HEK293 (cell line): ENCODE measurements at regions not wholly inside any gene's neighbourhood (a gene's known extent, or its start where the extent isn't known, plus 50 kb on each side); places are given as distances from the start of the nearest gene placed in this dataset.
A peak's percentile ranks its signal among the peaks of the same experiment; 100 is the strongest.

ENCODE experiments used
- CTCF ChIA-PET: fragments of 350-600 bp; formaldehyde crosslinking; extraction: SDS; loops from one replicate; lab custom pipeline; 2021; ENCODE audit warnings: antibody characterized with exemption; lab: Yijun Ruan, JAX
- POLR2A ChIA-PET: fragments of 300-600 bp; formaldehyde crosslinking; extraction: SDS; loops from one replicate; lab custom pipeline; 2020; ENCODE audit warnings: antibody characterized with exemption, inconsistent platforms; lab: Yijun Ruan, JAX
- H3K27ac ChIP-seq: fragments of 200-500 bp; sonication (Bioruptor generic); 2 replicates; pipeline ENCODE4 v1.5.1; 2014; ENCODE audit warnings: low read depth, low read length, control low read depth, inconsistent platforms; ENCODE audit errors: extremely low read depth
- H3K36me3 ChIP-seq, 2 experiments: fragments of 200-500 bp in 1 of 2; sonication (Bioruptor generic) in 1 of 2; 1 replicate in 1 of 2; 2 replicates in 1 of 2; pipeline ENCODE4 v1.5.1; 2014 to 2017; ENCODE audit warnings: inconsistent platforms in 2 of 2, low read length in 2 of 2; ENCODE audit not compliant: control insufficient read depth in 2 of 2, insufficient read depth in 1 of 2
- H3K4me1 ChIP-seq: fragments of 200-500 bp; sonication (Bioruptor generic); 2 replicates; pipeline ENCODE4 v1.5.1; 2014; ENCODE audit warnings: mild to moderate bottlenecking, low read length, inconsistent platforms; ENCODE audit not compliant: control insufficient read depth, insufficient read depth
- H3K4me3 ChIP-seq: 2 replicates; pipeline ENCODE4 v1.5.1; 2011; ENCODE audit warnings: low read depth, mild to moderate bottlenecking, control low read depth, low read length, moderate library complexity
- H3K9me3 ChIP-seq: fragments of 200-500 bp; sonication (Bioruptor generic); 2 replicates; pipeline ENCODE4 v1.5.1; 2014; ENCODE audit warnings: low read depth, low read length, inconsistent platforms; ENCODE audit not compliant: control insufficient read depth, insufficient read depth
- FEZF1 ChIP-seq: fragments of 450-650 bp; formaldehyde crosslinking; IDR thresholded peaks from 2 replicates; pipeline ENCODE4 v1.5.1; 2016; ENCODE audit warnings: missing biosample characterization, missing genetic modification characterization
- HOXA7 ChIP-seq: sonication (generic); formaldehyde crosslinking; IDR thresholded peaks from 2 replicates; pipeline ENCODE4 v1.8.1; 2022; ENCODE audit warnings: missing genetic modification reagents, borderline replicate concordance
- SETDB1 ChIP-seq: IDR thresholded peaks from one replicate; pipeline ENCODE4 v1.6.1; 2017; ENCODE audit warnings: mild to moderate bottlenecking, low read length, moderate library complexity, mixed read lengths; ENCODE audit not compliant: insufficient read length
- TRIM28 ChIP-seq: IDR thresholded peaks from 2 replicates; pipeline ENCODE4 v1.6.1; 2011; ENCODE audit warnings: low read length, control low read depth, borderline replicate concordance
- ZEB2 ChIP-seq: fragments of 450-650 bp; formaldehyde crosslinking; IDR thresholded peaks from 2 replicates; pipeline ENCODE4 v1.5.1; 2016; ENCODE audit warnings: missing biosample characterization, missing genetic modification characterization
- ZFP41 ChIP-seq: fragments of 450-650 bp; formaldehyde crosslinking; IDR thresholded peaks from 2 replicates; pipeline ENCODE4 v1.5.1; 2016; ENCODE audit warnings: missing biosample characterization, missing genetic modification characterization, borderline replicate concordance
- ZNF133 ChIP-seq: fragments of 450-650 bp; formaldehyde crosslinking; IDR thresholded peaks from 2 replicates; pipeline ENCODE4 v1.5.1; 2016; ENCODE audit warnings: missing biosample characterization, missing genetic modification characterization
- ZNF514 ChIP-seq: fragments of 450-650 bp; formaldehyde crosslinking; IDR thresholded peaks from 2 replicates; pipeline ENCODE4 v1.5.1; 2016; ENCODE audit warnings: missing biosample characterization, missing genetic modification characterization
- ZNF529 ChIP-seq: fragments of 450-650 bp; formaldehyde crosslinking; IDR thresholded peaks from 2 replicates; pipeline ENCODE4 v1.5.1; 2017; ENCODE audit warnings: missing genetic modification characterization, missing biosample characterization; ENCODE audit not compliant: insufficient replicate concordance
- ZNF530 ChIP-seq: fragments of 450-650 bp; formaldehyde crosslinking; IDR thresholded peaks from 2 replicates; pipeline ENCODE4 v1.5.1; 2016; ENCODE audit warnings: low read depth, missing biosample characterization, missing genetic modification characterization
- ZNF600 ChIP-seq: fragments of 450-650 bp; formaldehyde crosslinking; IDR thresholded peaks from 2 replicates; pipeline ENCODE4 v1.5.1; 2016; ENCODE audit warnings: missing biosample characterization, missing genetic modification characterization
- TF ChIP-seq, protein P1 (sequence below): fragments of 450-650 bp; formaldehyde crosslinking; IDR thresholded peaks from 2 replicates; pipeline ENCODE4 v1.5.1; 2016; ENCODE audit warnings: missing biosample characterization, missing genetic modification characterization
- TF ChIP-seq, protein P2 (sequence below): fragments of 450-650 bp; formaldehyde crosslinking; IDR thresholded peaks from 2 replicates; pipeline ENCODE4 v1.5.1; 2016; ENCODE audit warnings: missing biosample characterization, missing genetic modification characterization, borderline replicate concordance
- TF ChIP-seq, protein P3 (sequence below): fragments of 450-650 bp; formaldehyde crosslinking; IDR thresholded peaks from 2 replicates; pipeline ENCODE4 v1.5.1; 2017; ENCODE audit warnings: missing biosample characterization, mild to moderate bottlenecking, missing genetic modification characterization, moderate library complexity
- TF ChIP-seq, protein P4 (sequence below): fragments of 450-650 bp; formaldehyde crosslinking; IDR thresholded peaks from 2 replicates; pipeline ENCODE4 v1.5.1; 2016; ENCODE audit warnings: missing biosample characterization, missing genetic modification characterization, low read depth
- TF ChIP-seq, protein P5 (sequence below): fragments of 450-650 bp; formaldehyde crosslinking; IDR thresholded peaks from 2 replicates; pipeline ENCODE4 v1.5.1; 2016; ENCODE audit warnings: missing biosample characterization, missing genetic modification characterization
- TF ChIP-seq, protein P6 (sequence below): fragments of 450-650 bp; formaldehyde crosslinking; IDR thresholded peaks from 2 replicates; pipeline ENCODE4 v1.5.1; 2016; ENCODE audit warnings: missing biosample characterization, missing genetic modification characterization

DNA sequence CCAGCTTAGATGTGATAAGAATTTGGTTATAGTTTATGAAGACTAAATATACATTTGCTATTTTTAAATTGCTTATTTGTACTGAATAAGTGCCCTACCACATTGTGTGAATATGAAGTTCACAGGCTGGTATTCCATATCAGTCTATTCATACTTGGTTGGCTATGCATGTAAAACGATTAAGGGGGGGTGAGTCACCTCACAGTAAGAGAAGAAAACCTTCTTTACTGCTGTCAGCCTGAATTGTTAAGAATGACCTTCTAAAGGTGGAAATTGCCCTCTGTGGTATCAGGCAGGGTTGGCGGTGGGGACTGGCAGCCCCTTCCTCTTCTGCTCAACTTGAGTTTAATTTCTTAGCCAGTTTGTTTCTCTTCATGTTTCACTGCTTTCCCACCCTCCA, 127.0 kb upstream of the RPS23 start:
- TF ChIP-seq ZNF600 (tag by site-specific recombination) (no peak), ZNF514 (tag by site-specific recombination) (no peak), HOXA7 (CRISPR knock-in tag) (no peak)
- TF ChIP-seq, protein P1, sequence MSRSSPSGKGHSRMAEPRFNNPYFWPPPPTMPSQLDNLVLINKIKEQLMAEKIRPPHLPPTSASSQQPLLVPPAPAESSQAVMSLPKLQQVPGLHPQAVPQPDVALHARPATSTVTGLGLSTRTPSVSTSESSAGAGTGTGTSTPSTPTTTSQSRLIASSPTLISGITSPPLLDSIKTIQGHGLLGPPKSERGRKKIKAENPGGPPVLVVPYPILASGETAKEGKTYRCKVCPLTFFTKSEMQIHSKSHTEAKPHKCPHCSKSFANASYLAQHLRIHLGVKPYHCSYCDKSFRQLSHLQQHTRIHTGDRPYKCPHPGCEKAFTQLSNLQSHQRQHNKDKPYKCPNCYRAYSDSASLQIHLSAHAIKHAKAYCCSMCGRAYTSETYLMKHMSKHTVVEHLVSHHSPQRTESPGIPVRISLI (tag by site-specific recombination), result 0 out of 2 replicates have a peak, but pooled peaks have one; percentile 36
- TF ChIP-seq, all 188 proteins: peak for 1
- Histone ChIP-seq H3K27ac (peak overlapping the region; percentile 95), H3K9me3 (no peaks in the 10 kb centered on the region), H3K36me3 (no peaks in the 10 kb centered on the region), H3K4me3 (no peak overlapping the region), H3K4me1 (peaks cover 16% of the 10 kb centered on the region)
- POLR2A ChIA-PET, result no interaction called here
- CTCF ChIA-PET, result interaction anchor here (0.7 kb wide), 1 partner anchor 193 kb away, joined by 3 read pairs; no protein-coding TSS in a partner anchor

DNA sequence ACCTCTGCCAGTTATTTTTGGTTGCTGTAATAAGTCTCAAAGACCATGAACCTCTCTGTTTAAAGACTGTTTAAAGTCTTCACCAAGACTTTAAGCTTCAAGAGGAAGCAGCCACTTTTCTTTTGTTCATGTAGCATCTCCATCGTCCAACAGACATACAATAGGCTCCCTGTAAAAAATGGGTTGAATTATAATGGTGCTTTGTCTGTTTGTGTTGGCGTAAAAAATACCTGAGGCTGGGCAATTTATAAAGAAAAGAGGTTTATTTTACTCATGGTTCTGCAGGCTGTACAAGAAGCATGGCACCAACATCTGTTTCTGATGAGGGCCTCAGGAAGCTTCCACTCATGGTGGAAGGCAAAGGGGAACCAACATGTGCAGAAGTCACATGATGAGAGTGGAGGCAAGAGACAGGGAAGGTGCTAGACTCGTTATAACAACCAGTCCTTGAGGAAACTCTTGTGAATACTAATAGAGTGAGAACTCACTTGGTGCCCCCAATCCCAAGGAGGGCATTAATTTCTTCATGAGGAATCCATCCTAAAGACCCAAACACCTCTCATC, 126.3 kb upstream of the RPS23 start:
- ChIA-PET POLR2A (no interaction called here), CTCF (interaction anchor here (0.7 to 1.2 kb wide), 2 partner anchors 49 to 194 kb away, joined by 3 to 4 read pairs; no protein-coding TSS in a partner anchor)
- no peak for TF ChIP-seq FEZF1 (tag by site-specific recombination)
- peak; percentile 93 for TF ChIP-seq SETDB1
- TF ChIP-seq ZEB2 (tag by site-specific recombination), result no peak
- TF ChIP-seq ZNF133 (tag by site-specific recombination), result peak; percentile 99
- TF ChIP-seq, protein P2, sequence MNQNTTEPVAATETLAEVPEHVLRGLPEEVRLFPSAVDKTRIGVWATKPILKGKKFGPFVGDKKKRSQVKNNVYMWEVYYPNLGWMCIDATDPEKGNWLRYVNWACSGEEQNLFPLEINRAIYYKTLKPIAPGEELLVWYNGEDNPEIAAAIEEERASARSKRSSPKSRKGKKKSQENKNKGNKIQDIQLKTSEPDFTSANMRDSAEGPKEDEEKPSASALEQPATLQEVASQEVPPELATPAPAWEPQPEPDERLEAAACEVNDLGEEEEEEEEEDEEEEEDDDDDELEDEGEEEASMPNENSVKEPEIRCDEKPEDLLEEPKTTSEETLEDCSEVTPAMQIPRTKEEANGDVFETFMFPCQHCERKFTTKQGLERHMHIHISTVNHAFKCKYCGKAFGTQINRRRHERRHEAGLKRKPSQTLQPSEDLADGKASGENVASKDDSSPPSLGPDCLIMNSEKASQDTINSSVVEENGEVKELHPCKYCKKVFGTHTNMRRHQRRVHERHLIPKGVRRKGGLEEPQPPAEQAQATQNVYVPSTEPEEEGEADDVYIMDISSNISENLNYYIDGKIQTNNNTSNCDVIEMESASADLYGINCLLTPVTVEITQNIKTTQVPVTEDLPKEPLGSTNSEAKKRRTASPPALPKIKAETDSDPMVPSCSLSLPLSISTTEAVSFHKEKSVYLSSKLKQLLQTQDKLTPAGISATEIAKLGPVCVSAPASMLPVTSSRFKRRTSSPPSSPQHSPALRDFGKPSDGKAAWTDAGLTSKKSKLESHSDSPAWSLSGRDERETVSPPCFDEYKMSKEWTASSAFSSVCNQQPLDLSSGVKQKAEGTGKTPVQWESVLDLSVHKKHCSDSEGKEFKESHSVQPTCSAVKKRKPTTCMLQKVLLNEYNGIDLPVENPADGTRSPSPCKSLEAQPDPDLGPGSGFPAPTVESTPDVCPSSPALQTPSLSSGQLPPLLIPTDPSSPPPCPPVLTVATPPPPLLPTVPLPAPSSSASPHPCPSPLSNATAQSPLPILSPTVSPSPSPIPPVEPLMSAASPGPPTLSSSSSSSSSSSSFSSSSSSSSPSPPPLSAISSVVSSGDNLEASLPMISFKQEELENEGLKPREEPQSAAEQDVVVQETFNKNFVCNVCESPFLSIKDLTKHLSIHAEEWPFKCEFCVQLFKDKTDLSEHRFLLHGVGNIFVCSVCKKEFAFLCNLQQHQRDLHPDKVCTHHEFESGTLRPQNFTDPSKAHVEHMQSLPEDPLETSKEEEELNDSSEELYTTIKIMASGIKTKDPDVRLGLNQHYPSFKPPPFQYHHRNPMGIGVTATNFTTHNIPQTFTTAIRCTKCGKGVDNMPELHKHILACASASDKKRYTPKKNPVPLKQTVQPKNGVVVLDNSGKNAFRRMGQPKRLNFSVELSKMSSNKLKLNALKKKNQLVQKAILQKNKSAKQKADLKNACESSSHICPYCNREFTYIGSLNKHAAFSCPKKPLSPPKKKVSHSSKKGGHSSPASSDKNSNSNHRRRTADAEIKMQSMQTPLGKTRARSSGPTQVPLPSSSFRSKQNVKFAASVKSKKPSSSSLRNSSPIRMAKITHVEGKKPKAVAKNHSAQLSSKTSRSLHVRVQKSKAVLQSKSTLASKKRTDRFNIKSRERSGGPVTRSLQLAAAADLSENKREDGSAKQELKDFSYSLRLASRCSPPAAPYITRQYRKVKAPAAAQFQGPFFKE (tag by site-specific recombination), result no peak
- peak; percentile 27 for TF ChIP-seq ZNF529 (tag by site-specific recombination)
- TF ChIP-seq TRIM28, result peak; percentile 82; the same call in 1 of the 2 replicates
- TF ChIP-seq, protein P3, sequence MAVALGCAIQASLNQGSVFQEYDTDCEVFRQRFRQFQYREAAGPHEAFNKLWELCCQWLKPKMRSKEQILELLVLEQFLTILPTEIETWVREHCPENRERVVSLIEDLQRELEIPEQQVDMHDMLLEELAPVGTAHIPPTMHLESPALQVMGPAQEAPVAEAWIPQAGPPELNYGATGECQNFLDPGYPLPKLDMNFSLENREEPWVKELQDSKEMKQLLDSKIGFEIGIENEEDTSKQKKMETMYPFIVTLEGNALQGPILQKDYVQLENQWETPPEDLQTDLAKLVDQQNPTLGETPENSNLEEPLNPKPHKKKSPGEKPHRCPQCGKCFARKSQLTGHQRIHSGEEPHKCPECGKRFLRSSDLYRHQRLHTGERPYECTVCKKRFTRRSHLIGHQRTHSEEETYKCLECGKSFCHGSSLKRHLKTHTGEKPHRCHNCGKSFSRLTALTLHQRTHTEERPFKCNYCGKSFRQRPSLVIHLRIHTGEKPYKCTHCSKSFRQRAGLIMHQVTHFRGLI (tag by site-specific recombination), result no peak
- H3K4me3 ChIP-seq, result no peak overlapping the region
- no peaks in the 10 kb centered on the region for H3K36me3 ChIP-seq
- no peak overlapping the region for H3K27ac ChIP-seq
- H3K9me3 ChIP-seq, result no peaks in the 10 kb centered on the region
- peaks cover 16% of the 10 kb centered on the region for H3K4me1 ChIP-seq

DNA sequence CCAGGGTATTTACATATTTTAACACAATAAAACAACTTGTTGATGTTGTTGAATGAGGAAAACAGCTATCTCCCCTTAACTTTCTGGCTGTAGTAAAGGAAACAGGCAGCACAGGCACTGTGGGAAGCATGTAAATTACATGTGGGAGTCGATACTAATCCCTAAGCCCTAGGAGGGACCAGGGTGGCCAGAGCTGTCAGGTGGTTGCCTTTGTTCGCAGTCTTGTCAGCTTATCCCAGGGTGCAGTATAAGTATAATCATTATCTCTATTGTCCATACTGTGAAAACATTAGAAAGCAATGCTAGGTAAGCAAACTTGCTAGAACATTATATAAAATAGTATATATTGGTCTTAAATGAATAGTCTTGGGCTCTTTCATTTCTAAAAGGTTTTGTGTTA, 125.6 kb upstream of the RPS23 start:
- no peaks in the 10 kb centered on the region for H3K36me3 ChIP-seq
- peaks cover 18% of the 10 kb centered on the region for H3K4me1 ChIP-seq
- no peak overlapping the region for H3K4me3 ChIP-seq
- H3K9me3 ChIP-seq, result no peaks in the 10 kb centered on the region
- H3K27ac ChIP-seq, result no peak overlapping the region
- CTCF ChIA-PET, result interaction anchor here (0.7 to 1.2 kb wide), 2 partner anchors 9 to 49 kb away, joined by 4 read pairs; no protein-coding TSS in a partner anchor
- POLR2A ChIA-PET, result no interaction called here
- TF ChIP-seq, protein P4, sequence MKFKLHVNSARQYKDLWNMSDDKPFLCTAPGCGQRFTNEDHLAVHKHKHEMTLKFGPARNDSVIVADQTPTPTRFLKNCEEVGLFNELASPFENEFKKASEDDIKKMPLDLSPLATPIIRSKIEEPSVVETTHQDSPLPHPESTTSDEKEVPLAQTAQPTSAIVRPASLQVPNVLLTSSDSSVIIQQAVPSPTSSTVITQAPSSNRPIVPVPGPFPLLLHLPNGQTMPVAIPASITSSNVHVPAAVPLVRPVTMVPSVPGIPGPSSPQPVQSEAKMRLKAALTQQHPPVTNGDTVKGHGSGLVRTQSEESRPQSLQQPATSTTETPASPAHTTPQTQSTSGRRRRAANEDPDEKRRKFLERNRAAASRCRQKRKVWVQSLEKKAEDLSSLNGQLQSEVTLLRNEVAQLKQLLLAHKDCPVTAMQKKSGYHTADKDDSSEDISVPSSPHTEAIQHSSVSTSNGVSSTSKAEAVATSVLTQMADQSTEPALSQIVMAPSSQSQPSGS, result no peak
- TF ChIP-seq ZNF530 (tag by site-specific recombination) (no peak), ZFP41 (tag by site-specific recombination) (no peak)
- TF ChIP-seq, protein P5, sequence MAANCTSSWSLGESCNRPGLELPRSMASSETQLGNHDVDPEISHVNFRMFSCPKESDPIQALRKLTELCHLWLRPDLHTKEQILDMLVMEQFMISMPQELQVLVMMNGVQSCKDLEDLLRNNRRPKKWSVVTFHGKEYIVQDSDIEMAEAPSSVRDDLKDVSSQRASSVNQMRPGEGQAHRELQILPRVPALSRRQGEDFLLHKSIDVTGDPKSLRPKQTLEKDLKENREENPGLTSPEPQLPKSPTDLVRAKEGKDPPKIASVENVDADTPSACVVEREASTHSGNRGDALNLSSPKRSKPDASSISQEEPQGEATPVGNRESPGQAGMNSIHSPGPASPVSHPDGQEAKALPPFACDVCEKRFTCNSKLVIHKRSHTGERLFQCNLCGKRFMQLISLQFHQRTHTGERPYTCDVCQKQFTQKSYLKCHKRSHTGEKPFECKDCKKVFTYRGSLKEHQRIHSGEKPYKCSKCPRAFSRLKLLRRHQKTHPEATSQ (tag by site-specific recombination), result no peak
- TF ChIP-seq, protein P6, sequence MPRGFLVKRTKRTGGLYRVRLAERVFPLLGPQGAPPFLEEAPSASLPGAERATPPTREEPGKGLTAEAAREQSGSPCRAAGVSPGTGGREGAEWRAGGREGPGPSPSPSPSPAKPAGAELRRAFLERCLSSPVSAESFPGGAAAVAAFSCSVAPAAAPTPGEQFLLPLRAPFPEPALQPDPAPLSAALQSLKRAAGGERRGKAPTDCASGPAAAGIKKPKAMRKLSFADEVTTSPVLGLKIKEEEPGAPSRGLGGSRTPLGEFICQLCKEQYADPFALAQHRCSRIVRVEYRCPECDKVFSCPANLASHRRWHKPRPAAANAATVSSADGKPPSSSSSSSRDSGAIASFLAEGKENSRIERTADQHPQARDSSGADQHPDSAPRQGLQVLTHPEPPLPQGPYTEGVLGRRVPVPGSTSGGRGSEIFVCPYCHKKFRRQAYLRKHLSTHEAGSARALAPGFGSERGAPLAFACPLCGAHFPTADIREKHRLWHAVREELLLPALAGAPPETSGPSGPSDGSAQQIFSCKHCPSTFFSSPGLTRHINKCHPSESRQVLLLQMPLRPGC (tag by site-specific recombination), result no peak
